Right atrium auricular region (tissue), 2 donors: ENCODE measurements at regions not wholly inside any gene's neighbourhood (a gene's known extent, or its start where the extent isn't known, plus 50 kb on each side); places are given as distances from the start of the nearest gene placed in this dataset.

ENCODE experiments used
- DNase-seq: peaks from one replicate; pipeline ENCODE4 v3.0.0-alpha.2; 2019; ENCODE audit warnings: low spot score
- H3K27ac ChIP-seq, 2 donors: fragments of 200-600 bp; sonication (generic); 1 replicate in 1 of 2; 2 replicates in 1 of 2; pipeline ENCODE4 v1.5.1; 2016 to 2019
- H3K27me3 ChIP-seq, 2 donors: fragments of 200-600 bp; sonication (generic); one replicate each; pipeline versions ENCODE4 v1.5.1 to v1.6.0; 2017 to 2019
- H3K36me3 ChIP-seq: fragments of 200-600 bp; sonication (generic); one replicate; pipeline ENCODE4 v1.5.1; 2016
- H3K4me1 ChIP-seq, 2 donors: fragments of 200-600 bp; sonication (generic); one replicate each; pipeline versions ENCODE4 v1.5.1 to v1.6.0; 2017 to 2019
- H3K4me3 ChIP-seq, 2 donors: fragments of 200-600 bp; sonication (generic); 1 replicate in 1 of 2; 2 replicates in 1 of 2; pipeline ENCODE4 v1.5.1; 2017 to 2019; ENCODE audit warnings: mild to moderate bottlenecking in 1 of 2, moderate library complexity in 1 of 2
- H3K9me3 ChIP-seq, 2 donors: fragments of 200-600 bp; sonication (generic); one replicate each; pipeline ENCODE4 v1.5.1; 2019
- CTCF ChIP-seq, 2 donors: fragments of 200-600 bp; sonication (generic); IDR thresholded peaks; one replicate each; pipeline ENCODE4 v1.5.1; 2019; ENCODE audit warnings: antibody characterized with exemption in 2 of 2

- TF ChIP-seq CTCF (IDR thresholded peaks at IDR 0.05) = no peak
- H3K27ac ChIP-seq = no peak overlapping the region
- DNase-seq = no peak
- no peaks in the 10 kb centered on the region for H3K9me3 ChIP-seq
- H3K36me3 ChIP-seq = no peaks in the 10 kb centered on the region
- H3K4me3 ChIP-seq = no peak overlapping the region
- no peaks in the 10 kb centered on the region for H3K4me1 ChIP-seq
- H3K27me3 ChIP-seq = no peaks in the 10 kb centered on the region
Observed at GRCh38 chr21:37987668-37988067, 71.4 kb upstream of the KCNJ6 start.

GRCh38 chr21:37993071-37993470, 76.8 kb upstream of the KCNJ6 start:
- H3K27ac ChIP-seq = no peak overlapping the region
- H3K9me3 ChIP-seq = no peaks in the 10 kb centered on the region
- TF ChIP-seq CTCF (IDR thresholded peaks at IDR 0.05) = no peak
- no peak for DNase-seq
- no peaks in the 10 kb centered on the region for H3K36me3 ChIP-seq
- no peaks in the 10 kb centered on the region for H3K27me3 ChIP-seq
- H3K4me3 ChIP-seq = no peak overlapping the region
- H3K4me1 ChIP-seq = no peaks in the 10 kb centered on the region

- Histone ChIP-seq H3K4me1 (no peaks in the 10 kb centered on the region), H3K4me3 (no peak overlapping the region), H3K27me3 (no peaks in the 10 kb centered on the region), H3K9me3 (no peaks in the 10 kb centered on the region), H3K36me3 (no peaks in the 10 kb centered on the region), H3K27ac (no peak overlapping the region)
- DNase-seq = no peak
- no peak for TF ChIP-seq CTCF (IDR thresholded peaks at IDR 0.05)
Observed at GRCh38 chr21:37994211-37994610, 78.0 kb upstream of the KCNJ6 start.

- no peaks in the 10 kb centered on the region for H3K4me1 ChIP-seq
- H3K9me3 ChIP-seq = no peaks in the 10 kb centered on the region
- H3K4me3 ChIP-seq = no peak overlapping the region
- DNase-seq = no peak
- no peaks in the 10 kb centered on the region for H3K27me3 ChIP-seq
- no peak for TF ChIP-seq CTCF (IDR thresholded peaks at IDR 0.05)
- no peaks in the 10 kb centered on the region for H3K36me3 ChIP-seq
- no peak overlapping the region for H3K27ac ChIP-seq
Observed at GRCh38 chr21:38012672-38013071, 96.4 kb upstream of the KCNJ6 start.

GRCh38 chr21:38013741-38014140, 97.5 kb upstream of the KCNJ6 start:
- TF ChIP-seq CTCF (IDR thresholded peaks at IDR 0.05) = no peak
- Histone ChIP-seq H3K4me3 (no peak overlapping the region), H3K36me3 (no peaks in the 10 kb centered on the region), H3K27ac (no peak overlapping the region), H3K27me3 (no peaks in the 10 kb centered on the region), H3K4me1 (no peaks in the 10 kb centered on the region), H3K9me3 (no peaks in the 10 kb centered on the region)
- no peak for DNase-seq

GRCh38 chr21:38014298-38014697, 98.0 kb upstream of the KCNJ6 start:
- no peak for DNase-seq
- TF ChIP-seq CTCF (IDR thresholded peaks at IDR 0.05) = no peak

More at GRCh38 chr21:38014298-38014697, 98.0 kb upstream of the KCNJ6 start:
- Histone ChIP-seq H3K4me1 (no peaks in the 10 kb centered on the region), H3K4me3 (no peak overlapping the region), H3K27ac (no peak overlapping the region), H3K9me3 (no peaks in the 10 kb centered on the region), H3K36me3 (no peaks in the 10 kb centered on the region), H3K27me3 (no peaks in the 10 kb centered on the region)
